ENCODE measurements at regions not wholly inside any gene's neighbourhood (a gene's known extent, or its start where the extent isn't known, plus 50 kb on each side); places are given as distances from the start of the nearest gene placed in this dataset.

DNA sequence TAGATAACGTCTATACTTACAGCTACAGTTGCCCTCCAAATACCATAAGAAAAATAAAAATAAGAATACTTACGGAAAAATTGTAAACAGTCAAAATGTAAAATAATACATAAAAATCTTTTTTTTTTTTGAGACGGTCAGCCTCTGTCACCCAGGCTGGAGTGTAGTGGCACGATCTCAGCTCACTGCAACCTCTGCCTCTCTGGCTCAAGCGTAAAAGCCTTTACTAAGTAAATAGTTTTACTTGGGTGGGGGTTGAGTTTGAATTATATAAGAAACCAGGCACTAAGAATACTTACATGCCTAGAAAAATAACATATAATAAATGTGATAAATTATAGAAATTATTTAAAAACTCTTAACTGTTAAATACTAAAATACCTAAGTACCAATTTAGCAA lies 1413.0 kb upstream of the PRR20A start:
- TF ChIP-seq, protein P1, sequence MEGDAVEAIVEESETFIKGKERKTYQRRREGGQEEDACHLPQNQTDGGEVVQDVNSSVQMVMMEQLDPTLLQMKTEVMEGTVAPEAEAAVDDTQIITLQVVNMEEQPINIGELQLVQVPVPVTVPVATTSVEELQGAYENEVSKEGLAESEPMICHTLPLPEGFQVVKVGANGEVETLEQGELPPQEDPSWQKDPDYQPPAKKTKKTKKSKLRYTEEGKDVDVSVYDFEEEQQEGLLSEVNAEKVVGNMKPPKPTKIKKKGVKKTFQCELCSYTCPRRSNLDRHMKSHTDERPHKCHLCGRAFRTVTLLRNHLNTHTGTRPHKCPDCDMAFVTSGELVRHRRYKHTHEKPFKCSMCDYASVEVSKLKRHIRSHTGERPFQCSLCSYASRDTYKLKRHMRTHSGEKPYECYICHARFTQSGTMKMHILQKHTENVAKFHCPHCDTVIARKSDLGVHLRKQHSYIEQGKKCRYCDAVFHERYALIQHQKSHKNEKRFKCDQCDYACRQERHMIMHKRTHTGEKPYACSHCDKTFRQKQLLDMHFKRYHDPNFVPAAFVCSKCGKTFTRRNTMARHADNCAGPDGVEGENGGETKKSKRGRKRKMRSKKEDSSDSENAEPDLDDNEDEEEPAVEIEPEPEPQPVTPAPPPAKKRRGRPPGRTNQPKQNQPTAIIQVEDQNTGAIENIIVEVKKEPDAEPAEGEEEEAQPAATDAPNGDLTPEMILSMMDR (IDR thresholded peaks at IDR 0.05), result no peak
- TF ChIP-seq POLR2AphosphoS5 (IDR thresholded peaks at IDR 0.05) (no peak), EP300 (IDR thresholded peaks at IDR 0.05) (no peak)

Data from suprapubic skin (tissue), 4 donors.